Fibroblast of skin of back (primary cell): ENCODE measurements at regions not wholly inside any gene's neighbourhood (a gene's known extent, or its start where the extent isn't known, plus 50 kb on each side); places are given as distances from the start of the nearest gene placed in this dataset.
A peak's percentile ranks its signal among the peaks of the same experiment; 100 is the strongest.

Experiments
- DNase-seq: peaks from one replicate; pipeline ENCODE4 v3.0.0-alpha.2; 2013

GRCh38 chr15:92305343-92305742, 88.3 kb upstream of the ST8SIA2 start:
- no peak for DNase-seq

- DNase-seq, result peak; percentile 12
Measured at GRCh38 chr15:92306663-92307062, 87.0 kb upstream of the ST8SIA2 start.

GRCh38 chr15:92315144-92315543, 78.5 kb upstream of the ST8SIA2 start:
- no peak for DNase-seq

GRCh38 chr15:92315595-92316211, 78.0 kb upstream of the ST8SIA2 start:
- no peak for DNase-seq

- DNase-seq, result no peak
Measured at GRCh38 chr15:92316586-92317295, 76.9 kb upstream of the ST8SIA2 start.

- no peak for DNase-seq
Measured at GRCh38 chr15:92320012-92320699, 73.5 kb upstream of the ST8SIA2 start.

- DNase-seq, result no peak
Measured at GRCh38 chr15:92322566-92323355, 70.9 kb upstream of the ST8SIA2 start.

- DNase-seq, result no peak
Measured at GRCh38 chr15:92323525-92323924, 70.2 kb upstream of the ST8SIA2 start.

- no peak for DNase-seq
Measured at GRCh38 chr15:92324101-92324963, 69.3 kb upstream of the ST8SIA2 start.

GRCh38 chr15:92326236-92326635, 67.4 kb upstream of the ST8SIA2 start:
- no peak for DNase-seq

GRCh38 chr15:92327033-92327432, 66.6 kb upstream of the ST8SIA2 start:
- DNase-seq, result no peak

- no peak for DNase-seq
Measured at GRCh38 chr15:92328207-92328606, 65.5 kb upstream of the ST8SIA2 start.

GRCh38 chr15:92332125-92332899, 61.4 kb upstream of the ST8SIA2 start:
- no peak for DNase-seq

- no peak for DNase-seq
Measured at GRCh38 chr15:92333709-92334108, 60.0 kb upstream of the ST8SIA2 start.

- no peak for DNase-seq
Measured at GRCh38 chr15:92336419-92336987, 57.2 kb upstream of the ST8SIA2 start.

GRCh38 chr15:92339361-92339760, 54.3 kb upstream of the ST8SIA2 start:
- no peak for DNase-seq
